ENCODE measurements at regions not wholly inside any gene's neighbourhood (a gene's known extent, or its start where the extent isn't known, plus 50 kb on each side); places are given as distances from the start of the nearest gene placed in this dataset.
A peak's percentile ranks its signal among the peaks of the same experiment; 100 is the strongest.
"Not testable (repeated sequence)": the region's sequence is repeated elsewhere in the genome, so short reads cannot be mapped to it uniquely, and the experiment has no call there.

DNA sequence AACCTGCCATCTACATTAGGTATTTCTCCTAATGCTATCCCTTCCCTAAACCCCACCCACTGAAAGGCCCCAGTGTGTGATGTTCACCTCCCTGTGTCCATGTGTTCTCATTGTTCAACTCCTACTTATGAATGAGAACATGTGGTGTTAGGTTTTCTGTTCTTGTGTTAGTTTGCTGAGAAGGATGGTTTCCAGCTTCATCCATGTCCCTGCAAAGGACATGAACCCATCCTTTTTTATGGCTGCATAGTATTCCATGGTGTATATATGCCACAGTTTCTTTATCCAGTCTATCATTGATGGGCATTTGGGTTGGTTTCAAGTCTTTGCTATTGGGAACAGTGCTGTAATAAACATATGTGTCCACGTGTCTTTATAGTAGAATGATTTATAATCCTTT lies 149.2 kb downstream of the PCDH7 start:
- H3K4me1 ChIP-seq (ENCODE audit: control extremely low read depth in 1 of 4, control insufficient read depth in 4 of 4, insufficient read depth in 4 of 4, low read length in 3 of 4); POLR2A ChIA-PET; CTCF ChIA-PET; H3K9me3 ChIP-seq (ENCODE audit: control extremely low read depth in 1 of 5, control insufficient read depth in 4 of 5, insufficient read depth in 2 of 5, low read depth in 1 of 5, low read length in 4 of 5); H3K4me3 ChIP-seq (ENCODE audit: control insufficient read depth in 1 of 7, extremely low read depth in 1 of 7, insufficient read depth in 4 of 7, low read depth in 2 of 7, low read length in 6 of 7); H3K27ac ChIP-seq (ENCODE audit: insufficient read depth in 1 of 2, low read depth in 1 of 2, low read length in 2 of 2, poor library complexity in 1 of 2, severe bottlenecking in 2 of 2); H3K36me3 ChIP-seq (ENCODE audit: control insufficient read depth in 4 of 4, insufficient read depth in 4 of 4, low read length in 3 of 4); H3K27me3 ChIP-seq (replicated peaks in 2 of 5; ENCODE audit: control insufficient read depth in 4 of 5, insufficient read depth in 5 of 5, low read length in 4 of 5); DNase-seq: not testable (repeated sequence)
- WGBS (ENCODE audit: insufficient coverage) = 100% methylated on average over 1 of the region's 1 CpG

DNA sequence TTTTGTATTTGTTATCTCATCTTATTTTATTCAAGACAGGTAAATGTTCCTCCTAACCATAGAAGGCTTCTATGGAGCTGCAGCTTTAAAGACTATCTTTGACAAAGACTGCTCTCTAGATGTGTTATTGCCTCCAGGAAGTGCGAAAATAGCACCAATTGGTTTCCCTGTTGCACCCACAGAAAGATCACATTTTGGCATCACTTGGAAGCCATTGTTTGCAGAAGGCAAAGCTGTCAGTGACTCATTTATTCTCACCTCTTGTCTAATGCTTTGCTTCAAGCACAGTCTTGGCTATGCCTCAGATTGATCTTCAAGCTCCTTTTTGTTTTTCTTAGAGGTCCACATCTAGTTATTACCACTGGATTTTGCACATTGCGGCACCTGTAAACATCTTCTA lies 150.3 kb downstream of the PCDH7 start:
- CTCF ChIA-PET = no interaction called here

DNA sequence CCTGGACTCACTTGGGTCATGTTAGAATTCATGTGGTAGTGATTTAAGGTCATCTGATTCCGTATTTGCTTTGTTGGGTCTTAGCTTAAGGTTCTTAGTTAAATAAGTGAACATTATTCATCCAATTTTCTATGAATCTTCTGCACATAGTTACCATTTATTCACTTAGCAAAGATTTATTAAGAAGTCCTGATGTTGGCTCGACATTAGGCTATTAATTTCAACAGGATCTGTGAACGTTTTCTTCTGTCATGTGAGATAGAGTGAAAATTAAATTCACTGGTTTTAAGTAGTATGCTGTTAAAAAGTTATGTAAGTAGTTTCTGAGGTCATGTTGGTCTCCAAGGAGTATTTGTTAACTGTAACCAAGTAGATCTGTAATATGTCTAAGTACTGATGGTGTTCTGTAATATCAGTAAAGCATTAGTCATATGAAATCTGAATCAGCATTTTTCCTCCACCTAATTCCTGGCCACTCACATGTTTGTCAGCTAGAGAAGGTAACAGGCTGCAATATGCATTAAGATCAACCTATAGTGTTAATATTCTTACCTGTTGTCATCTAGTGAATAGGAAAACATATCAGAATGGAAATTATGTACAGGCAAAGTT lies 155.6 kb downstream of the PCDH7 start:
- 71% methylated on average over 1 of the region's 3 CpGs for WGBS (ENCODE audit: insufficient coverage)
- Histone ChIP-seq H3K9me3 (ENCODE audit: control extremely low read depth in 1 of 5, control insufficient read depth in 4 of 5, insufficient read depth in 2 of 5, low read depth in 1 of 5, low read length in 4 of 5) (peaks cover 0 to 1% (median 0%) of the 10 kb centered on the region in 5 experiments), H3K4me3 (ENCODE audit: control insufficient read depth in 1 of 7, extremely low read depth in 1 of 7, insufficient read depth in 4 of 7, low read depth in 2 of 7, low read length in 6 of 7) (no peak overlapping the region), H3K4me1 (ENCODE audit: control extremely low read depth in 1 of 4, control insufficient read depth in 4 of 4, insufficient read depth in 4 of 4, low read length in 3 of 4) (peaks cover 0 to 2% (median under 1%) of the 10 kb centered on the region in 4 experiments), H3K27ac (ENCODE audit: insufficient read depth in 1 of 2, low read depth in 1 of 2, low read length in 2 of 2, poor library complexity in 1 of 2, severe bottlenecking in 2 of 2) (no peak overlapping the region), H3K27me3 (replicated peaks in 2 of 5; ENCODE audit: control insufficient read depth in 4 of 5, insufficient read depth in 5 of 5, low read length in 4 of 5) (no peaks in the 10 kb centered on the region), H3K36me3 (ENCODE audit: control insufficient read depth in 4 of 4, insufficient read depth in 4 of 4, low read length in 3 of 4) (no peaks in the 10 kb centered on the region)
- no peak for DNase-seq
- POLR2A ChIA-PET = no interaction called here
- CTCF ChIA-PET = no interaction called here

More for the DNA sequence above, 150.3 kb downstream of the PCDH7 start:
- no peak for DNase-seq
- Histone ChIP-seq H3K9me3 (ENCODE audit: control extremely low read depth in 1 of 5, control insufficient read depth in 4 of 5, insufficient read depth in 2 of 5, low read depth in 1 of 5, low read length in 4 of 5) (peaks cover 0 to 1% (median 0%) of the 10 kb centered on the region in 5 experiments), H3K4me1 (ENCODE audit: control extremely low read depth in 1 of 4, control insufficient read depth in 4 of 4, insufficient read depth in 4 of 4, low read length in 3 of 4) (no peaks in the 10 kb centered on the region), H3K27me3 (replicated peaks in 2 of 5; ENCODE audit: control insufficient read depth in 4 of 5, insufficient read depth in 5 of 5, low read length in 4 of 5) (no peaks in the 10 kb centered on the region), H3K36me3 (ENCODE audit: control insufficient read depth in 4 of 4, insufficient read depth in 4 of 4, low read length in 3 of 4) (no peaks in the 10 kb centered on the region), H3K27ac (ENCODE audit: insufficient read depth in 1 of 2, low read depth in 1 of 2, low read length in 2 of 2, poor library complexity in 1 of 2, severe bottlenecking in 2 of 2) (no peak overlapping the region), H3K4me3 (ENCODE audit: control insufficient read depth in 1 of 7, extremely low read depth in 1 of 7, insufficient read depth in 4 of 7, low read depth in 2 of 7, low read length in 6 of 7) (no peak overlapping the region)
- WGBS (ENCODE audit: insufficient coverage) = 94% methylated on average over 2 of the region's 2 CpGs
- POLR2A ChIA-PET = no interaction called here

DNA sequence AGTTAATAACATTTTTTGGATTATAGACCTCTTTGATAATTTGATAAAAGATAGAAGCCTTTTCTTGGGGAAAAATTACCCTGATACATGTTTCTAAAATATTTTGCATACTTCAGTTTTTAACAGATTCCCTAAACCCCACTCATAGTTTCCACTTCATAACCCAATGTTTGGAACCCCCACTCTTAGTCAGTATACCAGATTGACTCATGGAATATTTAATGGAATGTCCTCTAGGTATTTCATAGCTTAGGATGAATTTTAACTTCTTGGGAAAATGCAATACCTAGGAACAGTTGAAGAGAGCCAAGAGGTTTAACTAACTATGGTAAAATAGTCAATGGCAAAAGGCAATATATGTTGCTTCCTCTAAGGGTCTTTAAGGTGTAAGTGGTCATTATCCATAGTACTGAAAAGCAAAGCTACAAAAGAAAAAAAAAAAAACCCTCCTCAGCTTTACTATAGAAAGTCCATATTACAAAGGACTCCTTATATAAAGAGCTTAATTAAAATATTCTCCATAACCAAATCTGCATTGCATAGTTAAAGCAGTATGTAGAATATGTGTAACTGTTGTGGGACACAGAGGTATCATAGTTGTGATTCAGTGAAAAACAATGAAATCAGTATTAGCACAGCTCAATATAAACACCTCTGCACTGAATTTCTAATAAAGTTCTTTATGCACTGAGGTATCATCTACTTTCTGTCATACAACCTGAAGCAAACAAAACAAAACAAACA lies 159.9 kb downstream of the PCDH7 start:
- Histone ChIP-seq H3K4me1 (ENCODE audit: control extremely low read depth in 1 of 4, control insufficient read depth in 4 of 4, insufficient read depth in 4 of 4, low read length in 3 of 4) (peaks cover 0 to 2% (median under 1%) of the 10 kb centered on the region in 4 experiments), H3K4me3 (ENCODE audit: control insufficient read depth in 1 of 7, extremely low read depth in 1 of 7, insufficient read depth in 4 of 7, low read depth in 2 of 7, low read length in 6 of 7) (no peak overlapping the region), H3K36me3 (ENCODE audit: control insufficient read depth in 4 of 4, insufficient read depth in 4 of 4, low read length in 3 of 4) (no peaks in the 10 kb centered on the region), H3K27ac (ENCODE audit: insufficient read depth in 1 of 2, low read depth in 1 of 2, low read length in 2 of 2, poor library complexity in 1 of 2, severe bottlenecking in 2 of 2) (no peak overlapping the region), H3K9me3 (ENCODE audit: control extremely low read depth in 1 of 5, control insufficient read depth in 4 of 5, insufficient read depth in 2 of 5, low read depth in 1 of 5, low read length in 4 of 5) (no peaks in the 10 kb centered on the region), H3K27me3 (replicated peaks in 2 of 5; ENCODE audit: control insufficient read depth in 4 of 5, insufficient read depth in 5 of 5, low read length in 4 of 5) (no peaks in the 10 kb centered on the region)
- POLR2A ChIA-PET = no interaction called here
- no peak for DNase-seq
- CTCF ChIA-PET = interaction anchor here (0.8 kb wide), 1 partner anchor 89 kb away, joined by 3 read pairs; no protein-coding TSS in a partner anchor

DNA sequence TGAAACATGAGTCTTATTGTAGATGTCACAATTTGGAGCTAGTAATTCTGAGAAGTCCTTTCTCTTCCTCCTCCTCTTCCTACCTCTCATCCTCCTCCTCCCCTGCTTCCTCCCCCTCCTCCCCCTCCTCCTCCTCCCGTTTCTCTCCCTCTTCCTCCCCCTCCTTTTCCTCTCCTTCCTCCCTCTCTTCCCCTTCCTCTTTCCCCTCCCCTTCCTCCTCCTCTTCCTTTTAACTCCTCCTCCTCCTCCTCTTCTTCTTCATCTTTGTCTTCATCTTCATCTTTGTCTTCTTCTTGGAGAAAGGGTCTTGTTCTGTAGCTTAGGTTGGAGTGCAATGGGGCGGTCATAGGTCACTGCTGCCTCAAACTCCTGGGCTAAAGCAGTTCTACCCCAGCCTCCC lies 161.8 kb downstream of the PCDH7 start:
- DNase-seq = no peak
- Histone ChIP-seq H3K4me1 (ENCODE audit: control extremely low read depth in 1 of 4, control insufficient read depth in 4 of 4, insufficient read depth in 4 of 4, low read length in 3 of 4) (peaks cover 0 to 2% (median under 1%) of the 10 kb centered on the region in 4 experiments), H3K36me3 (ENCODE audit: control insufficient read depth in 4 of 4, insufficient read depth in 4 of 4, low read length in 3 of 4) (no peaks in the 10 kb centered on the region), H3K27ac (ENCODE audit: insufficient read depth in 1 of 2, low read depth in 1 of 2, low read length in 2 of 2, poor library complexity in 1 of 2, severe bottlenecking in 2 of 2) (no peak overlapping the region), H3K27me3 (replicated peaks in 2 of 5; ENCODE audit: control insufficient read depth in 4 of 5, insufficient read depth in 5 of 5, low read length in 4 of 5) (no peaks in the 10 kb centered on the region), H3K4me3 (ENCODE audit: control insufficient read depth in 1 of 7, extremely low read depth in 1 of 7, insufficient read depth in 4 of 7, low read depth in 2 of 7, low read length in 6 of 7) (peak overlapping the region in 1 of 7 experiments; percentile 8), H3K9me3 (ENCODE audit: control extremely low read depth in 1 of 5, control insufficient read depth in 4 of 5, insufficient read depth in 2 of 5, low read depth in 1 of 5, low read length in 4 of 5) (no peaks in the 10 kb centered on the region)
- 86% methylated on average over 1 of the region's 2 CpGs for WGBS (ENCODE audit: insufficient coverage)
- ChIA-PET POLR2A (interaction anchor here (0.7 kb wide), 1 partner anchor 1290 kb away, joined by 3 read pairs; no protein-coding TSS in a partner anchor), CTCF (no interaction called here)

DNA sequence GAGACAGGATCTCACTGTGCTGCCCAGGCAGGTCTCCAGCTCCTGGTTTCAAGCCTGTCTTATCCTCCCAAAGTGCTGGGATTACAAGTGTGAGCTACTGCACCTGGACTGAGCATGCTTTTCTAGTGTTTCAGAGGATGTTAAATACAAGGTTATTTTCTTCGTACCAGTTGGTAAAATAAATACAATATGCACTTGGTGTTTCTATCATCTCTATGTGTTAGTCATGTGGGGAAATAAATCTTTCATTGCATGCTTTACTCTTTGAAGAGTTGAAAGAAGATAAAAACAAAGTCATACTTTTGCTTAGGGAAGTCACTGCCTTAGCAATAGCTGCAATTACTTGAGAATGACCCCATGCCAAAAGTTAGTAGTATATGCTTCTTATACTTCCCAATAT lies 162.3 kb downstream of the PCDH7 start:
- Histone ChIP-seq H3K27me3 (replicated peaks in 2 of 5; ENCODE audit: control insufficient read depth in 4 of 5, insufficient read depth in 5 of 5, low read length in 4 of 5) (no peaks in the 10 kb centered on the region), H3K36me3 (ENCODE audit: control insufficient read depth in 4 of 4, insufficient read depth in 4 of 4, low read length in 3 of 4) (no peaks in the 10 kb centered on the region), H3K4me3 (ENCODE audit: control insufficient read depth in 1 of 7, extremely low read depth in 1 of 7, insufficient read depth in 4 of 7, low read depth in 2 of 7, low read length in 6 of 7) (peak overlapping the region in 1 of 7 experiments; percentile 8), H3K9me3 (ENCODE audit: control extremely low read depth in 1 of 5, control insufficient read depth in 4 of 5, insufficient read depth in 2 of 5, low read depth in 1 of 5, low read length in 4 of 5) (no peaks in the 10 kb centered on the region), H3K4me1 (ENCODE audit: control extremely low read depth in 1 of 4, control insufficient read depth in 4 of 4, insufficient read depth in 4 of 4, low read length in 3 of 4) (peaks cover 0 to under 1% (median under 1%) of the 10 kb centered on the region in 4 experiments), H3K27ac (ENCODE audit: insufficient read depth in 1 of 2, low read depth in 1 of 2, low read length in 2 of 2, poor library complexity in 1 of 2, severe bottlenecking in 2 of 2) (no peak overlapping the region)
- WGBS (ENCODE audit: insufficient coverage) = 83% methylated on average over 1 of the region's 1 CpG
- ChIA-PET CTCF (interaction anchor here (0.7 kb wide), 1 partner anchor 16 kb away, joined by 3 read pairs; no protein-coding TSS in a partner anchor), POLR2A (interaction anchor here (0.7 kb wide), 1 partner anchor 1289 kb away, joined by 3 read pairs; no protein-coding TSS in a partner anchor)
- DNase-seq = no peak

DNA sequence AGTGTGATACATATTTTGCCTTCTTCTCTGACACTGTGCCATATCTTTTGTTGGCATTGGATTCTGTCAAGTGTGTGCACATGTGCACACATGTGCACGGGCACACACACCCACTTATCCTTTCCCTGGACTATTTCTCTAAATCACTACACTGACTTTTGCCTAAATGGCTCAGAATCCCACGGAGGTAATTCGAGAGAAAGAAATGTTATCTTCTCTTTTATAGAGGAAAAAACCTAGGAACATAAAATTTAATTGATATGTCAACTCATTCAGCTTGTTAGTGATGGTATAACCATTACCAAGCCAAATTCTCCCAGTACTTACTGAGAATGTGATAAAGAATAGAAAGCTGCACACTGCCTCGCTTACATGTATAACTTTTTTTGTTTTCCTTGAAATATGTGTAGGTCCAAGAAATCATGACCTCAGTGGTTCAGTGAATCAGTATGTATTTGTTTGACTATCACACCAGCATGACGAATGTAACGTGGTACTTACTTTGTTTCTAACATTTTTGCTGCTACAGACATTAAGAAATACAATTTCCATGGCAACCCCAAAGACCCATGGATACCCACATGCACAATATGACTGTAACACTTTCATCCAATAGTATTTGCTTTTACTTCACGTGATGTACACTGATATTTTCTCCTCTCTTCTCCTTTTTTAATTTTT lies 163.0 kb downstream of the PCDH7 start:
- no peaks in the 10 kb centered on the region for H3K27me3 ChIP-seq (replicated peaks in 2 of 5; ENCODE audit: control insufficient read depth in 4 of 5, insufficient read depth in 5 of 5, low read length in 4 of 5)
- H3K9me3 ChIP-seq (ENCODE audit: control extremely low read depth in 1 of 5, control insufficient read depth in 4 of 5, insufficient read depth in 2 of 5, low read depth in 1 of 5, low read length in 4 of 5) = no peaks in the 10 kb centered on the region
- no peak overlapping the region for H3K4me3 ChIP-seq (ENCODE audit: control insufficient read depth in 1 of 7, extremely low read depth in 1 of 7, insufficient read depth in 4 of 7, low read depth in 2 of 7, low read length in 6 of 7)
- H3K27ac ChIP-seq (ENCODE audit: insufficient read depth in 1 of 2, low read depth in 1 of 2, low read length in 2 of 2, poor library complexity in 1 of 2, severe bottlenecking in 2 of 2) = no peak overlapping the region
- DNase-seq = no peak
- no peaks in the 10 kb centered on the region for H3K36me3 ChIP-seq (ENCODE audit: control insufficient read depth in 4 of 4, insufficient read depth in 4 of 4, low read length in 3 of 4)
- ChIA-PET CTCF (interaction anchor here (0.7 kb wide), 1 partner anchor 17 kb away, joined by 3 read pairs; no protein-coding TSS in a partner anchor), POLR2A (no interaction called here)
- H3K4me1 ChIP-seq (ENCODE audit: control extremely low read depth in 1 of 4, control insufficient read depth in 4 of 4, insufficient read depth in 4 of 4, low read length in 3 of 4) = no peaks in the 10 kb centered on the region
- WGBS (ENCODE audit: insufficient coverage) = 100% methylated on average over 2 of the region's 7 CpGs

Measured in common myeloid progenitor, CD34-positive (primary cell).